ENCODE measurements at regions not wholly inside any gene's neighbourhood (a gene's known extent, or its start where the extent isn't known, plus 50 kb on each side); places are given as distances from the start of the nearest gene placed in this dataset.

- TF ChIP-seq BHLHE40 (IDR thresholded peaks at IDR 0.05; ENCODE audit: borderline replicate concordance) (no peak), TARDBP (IDR thresholded peaks at IDR 0.05) (no peak), FOXK2 (IDR thresholded peaks at IDR 0.05) (no peak), ELF4 (IDR thresholded peaks at IDR 0.05) (no peak), ARNT (IDR thresholded peaks at IDR 0.05) (no peak), NFRKB (IDR thresholded peaks at IDR 0.05) (no peak), SP1 (IDR thresholded peaks at IDR 0.05) (no peak), L3MBTL2 (conservative IDR thresholded peaks at IDR 0.05) (no peak), HDGF (IDR thresholded peaks at IDR 0.05; ENCODE audit: borderline replicate concordance) (no peak)
These were observed 65.2 kb upstream of the LINGO1 start for GRCh38 chr15:77697893-77698292.

Data from HEK293T (cell line).